SJCRH30 (cell line): ENCODE measurements at regions not wholly inside any gene's neighbourhood (a gene's known extent, or its start where the extent isn't known, plus 50 kb on each side); places are given as distances from the start of the nearest gene placed in this dataset.

Source experiments
- DNase-seq, 2 experiments: peaks; one replicate each; pipeline ENCODE4 v3.0.0-alpha.2; 2015 to 2020
- H3K27ac ChIP-seq: fragments of 250-450 bp; sonication (Bioruptor Pico); 2 replicates; pipeline ENCODE4 v1.5.1; 2020; ENCODE audit warnings: mild to moderate bottlenecking, moderate library complexity
- H3K27me3 ChIP-seq: fragments of 250-450 bp; sonication (Bioruptor Pico); 2 replicates; pipeline ENCODE4 v1.5.1; 2020; ENCODE audit warnings: mild to moderate bottlenecking, moderate library complexity
- H3K36me3 ChIP-seq: fragments of 250-450 bp; sonication (Bioruptor Pico); 2 replicates; pipeline ENCODE4 v1.5.1; 2020; ENCODE audit warnings: mild to moderate bottlenecking, moderate library complexity
- H3K4me1 ChIP-seq: fragments of 250-450 bp; sonication (Bioruptor Pico); 2 replicates; pipeline ENCODE4 v1.5.1; 2020; ENCODE audit warnings: mild to moderate bottlenecking, moderate library complexity
- H3K4me3 ChIP-seq: fragments of 250-450 bp; sonication (Bioruptor Pico); 2 replicates; pipeline ENCODE4 v1.5.1; 2020; ENCODE audit warnings: mild to moderate bottlenecking, moderate library complexity
- H3K9me3 ChIP-seq: fragments of 250-450 bp; sonication (Bioruptor Pico); replicated peaks from 2 replicates; pipeline ENCODE4 v1.5.1; 2020; ENCODE audit warnings: mild to moderate bottlenecking, moderate library complexity

- no peaks in the 10 kb centered on the region for H3K9me3 ChIP-seq
- no peak overlapping the region for H3K4me3 ChIP-seq
- H3K36me3 ChIP-seq: no peaks in the 10 kb centered on the region
Measured at GRCh38 chr6:14757014-14757413, 488.9 kb upstream of the JARID2 start.

GRCh38 chr6:14757418-14757817 lies 488.5 kb upstream of the JARID2 start:
- H3K9me3 ChIP-seq: no peaks in the 10 kb centered on the region
- H3K36me3 ChIP-seq: no peaks in the 10 kb centered on the region
- H3K4me3 ChIP-seq: no peak overlapping the region
- H3K27me3 ChIP-seq: no peaks in the 10 kb centered on the region
- H3K4me1 ChIP-seq: no peaks in the 10 kb centered on the region
- no peak overlapping the region for H3K27ac ChIP-seq
- no peak for DNase-seq

More at GRCh38 chr6:14757014-14757413, 488.9 kb upstream of the JARID2 start:
- Histone ChIP-seq H3K4me1 (no peaks in the 10 kb centered on the region), H3K27ac (no peak overlapping the region), H3K27me3 (no peaks in the 10 kb centered on the region)
- no peak for DNase-seq

- no peaks in the 10 kb centered on the region for H3K4me1 ChIP-seq
- H3K27me3 ChIP-seq: no peaks in the 10 kb centered on the region
- no peaks in the 10 kb centered on the region for H3K9me3 ChIP-seq
- no peak for DNase-seq
- no peak overlapping the region for H3K27ac ChIP-seq
- no peaks in the 10 kb centered on the region for H3K36me3 ChIP-seq
- no peak overlapping the region for H3K4me3 ChIP-seq
Measured at GRCh38 chr6:14758421-14759081, 487.3 kb upstream of the JARID2 start.

- Histone ChIP-seq H3K4me1 (no peaks in the 10 kb centered on the region), H3K36me3 (no peaks in the 10 kb centered on the region), H3K9me3 (no peaks in the 10 kb centered on the region), H3K27ac (no peak overlapping the region), H3K4me3 (no peak overlapping the region), H3K27me3 (no peaks in the 10 kb centered on the region)
- no peak for DNase-seq
Measured at GRCh38 chr6:14759976-14760672, 485.7 kb upstream of the JARID2 start.

- Histone ChIP-seq H3K36me3 (no peaks in the 10 kb centered on the region), H3K27ac (no peak overlapping the region), H3K4me1 (no peaks in the 10 kb centered on the region), H3K9me3 (no peaks in the 10 kb centered on the region), H3K4me3 (no peak overlapping the region), H3K27me3 (no peaks in the 10 kb centered on the region)
- DNase-seq: no peak
Measured at GRCh38 chr6:14762077-14762476, 483.8 kb upstream of the JARID2 start.

- Histone ChIP-seq H3K27ac (no peak overlapping the region), H3K4me1 (no peaks in the 10 kb centered on the region), H3K9me3 (no peaks in the 10 kb centered on the region), H3K4me3 (no peak overlapping the region), H3K36me3 (no peaks in the 10 kb centered on the region), H3K27me3 (no peaks in the 10 kb centered on the region)
- DNase-seq: no peak
Measured at GRCh38 chr6:14763139-14763538, 482.7 kb upstream of the JARID2 start.

GRCh38 chr6:14763616-14764015 lies 482.3 kb upstream of the JARID2 start:
- H3K9me3 ChIP-seq: no peaks in the 10 kb centered on the region
- no peak overlapping the region for H3K4me3 ChIP-seq
- H3K27me3 ChIP-seq: no peaks in the 10 kb centered on the region
- H3K36me3 ChIP-seq: no peaks in the 10 kb centered on the region
- no peak overlapping the region for H3K27ac ChIP-seq
- DNase-seq: no peak
- no peaks in the 10 kb centered on the region for H3K4me1 ChIP-seq

- no peak overlapping the region for H3K27ac ChIP-seq
- no peaks in the 10 kb centered on the region for H3K36me3 ChIP-seq
- no peak for DNase-seq
- H3K27me3 ChIP-seq: no peaks in the 10 kb centered on the region
- H3K4me3 ChIP-seq: no peak overlapping the region
- H3K4me1 ChIP-seq: no peaks in the 10 kb centered on the region
- no peaks in the 10 kb centered on the region for H3K9me3 ChIP-seq
Measured at GRCh38 chr6:14765106-14765505, 480.8 kb upstream of the JARID2 start.

GRCh38 chr6:14765721-14766390 lies 480.0 kb upstream of the JARID2 start:
- H3K4me1 ChIP-seq: no peaks in the 10 kb centered on the region
- no peak for DNase-seq
- no peak overlapping the region for H3K4me3 ChIP-seq
- no peaks in the 10 kb centered on the region for H3K9me3 ChIP-seq
- no peak overlapping the region for H3K27ac ChIP-seq
- H3K27me3 ChIP-seq: no peaks in the 10 kb centered on the region
- H3K36me3 ChIP-seq: no peaks in the 10 kb centered on the region

GRCh38 chr6:14766391-14766994 lies 479.4 kb upstream of the JARID2 start:
- Histone ChIP-seq H3K27me3 (no peaks in the 10 kb centered on the region), H3K27ac (no peak overlapping the region), H3K9me3 (no peaks in the 10 kb centered on the region), H3K4me1 (no peaks in the 10 kb centered on the region), H3K4me3 (no peak overlapping the region), H3K36me3 (no peaks in the 10 kb centered on the region)
- DNase-seq: no peak

GRCh38 chr6:14767226-14767625 lies 478.6 kb upstream of the JARID2 start:
- Histone ChIP-seq H3K27ac (no peak overlapping the region), H3K9me3 (no peaks in the 10 kb centered on the region), H3K4me3 (no peak overlapping the region), H3K36me3 (no peaks in the 10 kb centered on the region), H3K4me1 (no peaks in the 10 kb centered on the region), H3K27me3 (no peaks in the 10 kb centered on the region)
- DNase-seq: no peak

- no peak for DNase-seq
- Histone ChIP-seq H3K9me3 (no peaks in the 10 kb centered on the region), H3K27me3 (no peaks in the 10 kb centered on the region)
Measured at GRCh38 chr6:14770040-14770439, 475.8 kb upstream of the JARID2 start.

GRCh38 chr6:14770572-14770971 lies 475.3 kb upstream of the JARID2 start:
- no peaks in the 10 kb centered on the region for H3K9me3 ChIP-seq
- no peak overlapping the region for H3K4me3 ChIP-seq
- H3K27me3 ChIP-seq: no peaks in the 10 kb centered on the region
- DNase-seq: no peak
- H3K4me1 ChIP-seq: no peaks in the 10 kb centered on the region
- no peaks in the 10 kb centered on the region for H3K36me3 ChIP-seq
- no peak overlapping the region for H3K27ac ChIP-seq

More at GRCh38 chr6:14770040-14770439, 475.8 kb upstream of the JARID2 start:
- Histone ChIP-seq H3K27ac (no peak overlapping the region), H3K4me1 (no peaks in the 10 kb centered on the region), H3K4me3 (no peak overlapping the region), H3K36me3 (no peaks in the 10 kb centered on the region)

GRCh38 chr6:14771016-14771415 lies 474.9 kb upstream of the JARID2 start:
- Histone ChIP-seq H3K36me3 (no peaks in the 10 kb centered on the region), H3K9me3 (no peaks in the 10 kb centered on the region), H3K27ac (no peak overlapping the region), H3K4me3 (no peak overlapping the region), H3K27me3 (no peaks in the 10 kb centered on the region), H3K4me1 (no peaks in the 10 kb centered on the region)
- DNase-seq: no peak

GRCh38 chr6:14772188-14772587 lies 473.7 kb upstream of the JARID2 start:
- Histone ChIP-seq H3K9me3 (no peaks in the 10 kb centered on the region), H3K27me3 (no peaks in the 10 kb centered on the region), H3K4me3 (no peak overlapping the region), H3K27ac (no peak overlapping the region), H3K4me1 (no peaks in the 10 kb centered on the region), H3K36me3 (no peaks in the 10 kb centered on the region)
- no peak for DNase-seq
